SK-N-SH (cell line): ENCODE measurements at regions not wholly inside any gene's neighbourhood (a gene's known extent, or its start where the extent isn't known, plus 50 kb on each side); places are given as distances from the start of the nearest gene placed in this dataset.

Experiments used
- EZH2phosphoT487 ChIP-seq: fragments of 200-600 bp; sonication (generic); IDR thresholded peaks from 2 replicates; pipeline ENCODE4 v1.6.1; 2017; ENCODE audit warnings: low read depth, mixed run types, mild to moderate bottlenecking, antibody characterized with exemption, moderate library complexity, borderline replicate concordance
- FOXJ3 ChIP-seq: sonication (generic); formaldehyde crosslinking; IDR thresholded peaks from 2 replicates; pipeline ENCODE4 v1.5.1; 2020; ENCODE audit warnings: mild to moderate bottlenecking, missing genetic modification reagents
- FOXM1 ChIP-seq: IDR thresholded peaks from 2 replicates; pipeline ENCODE4 v1.4.0; 2012; ENCODE audit warnings: low read depth, mild to moderate bottlenecking
- GABPA ChIP-seq: IDR thresholded peaks from 2 replicates; pipeline ENCODE4 v1.4.0; 2012; ENCODE audit warnings: low read depth, mild to moderate bottlenecking
- NRF1 ChIP-seq: IDR thresholded peaks from 2 replicates; pipeline ENCODE4 v1.6.1; 2012; ENCODE audit warnings: low read depth, mild to moderate bottlenecking, low read length
- POLR2AphosphoS5 ChIP-seq: IDR thresholded peaks from 2 replicates; pipeline ENCODE4 v1.6.1; 2012; ENCODE audit warnings: low read depth, low read length
- SMC3 ChIP-seq: IDR thresholded peaks from 2 replicates; pipeline ENCODE4 v1.6.1; 2012; ENCODE audit warnings: low read depth, low read length, improper control_type of control experiment
- TF ChIP-seq, protein P1 (sequence below): IDR thresholded peaks from 2 replicates; pipeline ENCODE4; 2012
- TF ChIP-seq, protein P2 (sequence below): fragments of 200-600 bp; sonication (generic); IDR thresholded peaks from 2 replicates; pipeline ENCODE4 v1.6.1; 2017; ENCODE audit warnings: antibody characterized with exemption, mild to moderate bottlenecking, moderate library complexity

DNA sequence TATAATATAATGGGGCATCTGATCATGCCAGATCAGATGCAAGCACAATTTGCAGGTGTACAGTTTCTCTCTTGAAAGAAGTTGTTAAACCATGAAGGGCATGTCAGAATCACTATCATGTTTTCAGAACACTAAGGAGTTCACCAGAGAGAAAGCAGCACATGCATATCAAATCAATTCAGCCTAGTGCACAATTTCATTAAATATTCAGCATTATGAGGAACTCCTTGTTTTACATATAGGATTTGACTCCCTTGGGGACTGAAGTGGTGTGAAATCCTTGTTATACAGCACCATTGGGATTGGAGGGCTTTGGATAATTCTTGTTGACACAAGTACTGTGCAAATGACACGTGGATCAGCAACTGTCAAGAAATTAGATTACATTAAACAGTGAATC lies 562.1 kb upstream of the KLHL29 start:
- TF ChIP-seq, protein P1, sequence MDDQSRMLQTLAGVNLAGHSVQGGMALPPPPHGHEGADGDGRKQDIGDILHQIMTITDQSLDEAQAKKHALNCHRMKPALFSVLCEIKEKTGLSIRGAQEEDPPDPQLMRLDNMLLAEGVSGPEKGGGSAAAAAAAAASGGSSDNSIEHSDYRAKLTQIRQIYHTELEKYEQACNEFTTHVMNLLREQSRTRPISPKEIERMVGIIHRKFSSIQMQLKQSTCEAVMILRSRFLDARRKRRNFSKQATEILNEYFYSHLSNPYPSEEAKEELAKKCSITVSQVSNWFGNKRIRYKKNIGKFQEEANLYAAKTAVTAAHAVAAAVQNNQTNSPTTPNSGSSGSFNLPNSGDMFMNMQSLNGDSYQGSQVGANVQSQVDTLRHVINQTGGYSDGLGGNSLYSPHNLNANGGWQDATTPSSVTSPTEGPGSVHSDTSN, result no peak
- TF ChIP-seq FOXJ3 (CRISPR knock-in tag) (no peak), NRF1 (no peak), FOXM1 (no peak), SMC3 (no peak), GABPA (no peak), POLR2AphosphoS5 (no peak), EZH2phosphoT487 (no peak)
- TF ChIP-seq, protein P2, sequence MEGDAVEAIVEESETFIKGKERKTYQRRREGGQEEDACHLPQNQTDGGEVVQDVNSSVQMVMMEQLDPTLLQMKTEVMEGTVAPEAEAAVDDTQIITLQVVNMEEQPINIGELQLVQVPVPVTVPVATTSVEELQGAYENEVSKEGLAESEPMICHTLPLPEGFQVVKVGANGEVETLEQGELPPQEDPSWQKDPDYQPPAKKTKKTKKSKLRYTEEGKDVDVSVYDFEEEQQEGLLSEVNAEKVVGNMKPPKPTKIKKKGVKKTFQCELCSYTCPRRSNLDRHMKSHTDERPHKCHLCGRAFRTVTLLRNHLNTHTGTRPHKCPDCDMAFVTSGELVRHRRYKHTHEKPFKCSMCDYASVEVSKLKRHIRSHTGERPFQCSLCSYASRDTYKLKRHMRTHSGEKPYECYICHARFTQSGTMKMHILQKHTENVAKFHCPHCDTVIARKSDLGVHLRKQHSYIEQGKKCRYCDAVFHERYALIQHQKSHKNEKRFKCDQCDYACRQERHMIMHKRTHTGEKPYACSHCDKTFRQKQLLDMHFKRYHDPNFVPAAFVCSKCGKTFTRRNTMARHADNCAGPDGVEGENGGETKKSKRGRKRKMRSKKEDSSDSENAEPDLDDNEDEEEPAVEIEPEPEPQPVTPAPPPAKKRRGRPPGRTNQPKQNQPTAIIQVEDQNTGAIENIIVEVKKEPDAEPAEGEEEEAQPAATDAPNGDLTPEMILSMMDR, result no peak
